ENCODE measurements at regions not wholly inside any gene's neighbourhood (a gene's known extent, or its start where the extent isn't known, plus 50 kb on each side); places are given as distances from the start of the nearest gene placed in this dataset.

- TF ChIP-seq CTCF (conservative IDR thresholded peaks at IDR 0.05; ENCODE audit: low read length) (no peak), EZH2phosphoT487 (IDR thresholded peaks at IDR 0.05; ENCODE audit: borderline replicate concordance) (no peak)
Observed at GRCh38 chr3:177726807-177727206, 529.5 kb upstream of the TBL1XR1 start.

All from Loucy (cell line).